Aorta (tissue), 5 donors: ENCODE measurements at regions not wholly inside any gene's neighbourhood (a gene's known extent, or its start where the extent isn't known, plus 50 kb on each side); places are given as distances from the start of the nearest gene placed in this dataset.

Source experiments
- ATAC-seq: fragments of 200-7000 bp; cut with Tn5 transposase; one replicate; pipeline ENCODE4 v1.9.1; 2022; ENCODE audit warnings: moderate library complexity; ENCODE audit not compliant: low FRiP score
- DNase-seq, 2 donors: peaks; one replicate each; pipeline ENCODE4 v3.0.0-alpha.2; 2020
- H3K27ac ChIP-seq, 2 donors: one replicate each; pipeline ENCODE4 v1.5.1; 2013; ENCODE audit warnings: low read length in 2 of 2, mild to moderate bottlenecking in 2 of 2, moderate library complexity in 2 of 2, control low read depth in 1 of 2, inconsistent platforms in 1 of 2, low read depth in 1 of 2
- H3K27me3 ChIP-seq, 2 donors: one replicate each; pipeline ENCODE4 v1.6.1; 2013; ENCODE audit warnings: control low read depth in 1 of 2, low read length in 1 of 2, mild to moderate bottlenecking in 1 of 2, moderate library complexity in 1 of 2; ENCODE audit not compliant: insufficient read depth in 2 of 2, control insufficient read depth in 1 of 2
- H3K36me3 ChIP-seq, 2 donors: one replicate each; pipeline ENCODE4 v1.6.1; 2013; ENCODE audit warnings: control low read depth in 1 of 2, low read length in 1 of 2, mild to moderate bottlenecking in 1 of 2; ENCODE audit not compliant: insufficient read depth in 2 of 2, control insufficient read depth in 1 of 2
- H3K4me1 ChIP-seq, 2 donors: one replicate each; pipeline ENCODE4 v1.6.1; 2013; ENCODE audit warnings: low read length in 2 of 2, control low read depth in 1 of 2, mild to moderate bottlenecking in 1 of 2, moderate library complexity in 1 of 2; ENCODE audit not compliant: insufficient read depth in 2 of 2, control insufficient read depth in 1 of 2
- H3K4me3 ChIP-seq, 2 donors: one replicate each; pipeline ENCODE4 v1.5.1; 2013; ENCODE audit warnings: low read length in 2 of 2, control low read depth in 1 of 2, mild to moderate bottlenecking in 1 of 2
- H3K9me3 ChIP-seq: one replicate; pipeline ENCODE4 v1.6.1; 2013; ENCODE audit warnings: mild to moderate bottlenecking, low read length; ENCODE audit not compliant: control insufficient read depth
- WGBS, 2 donors: extraction: QIAGEN DNeasy Blood & Tissue Kit; methylation state at CpG; one replicate each; pipeline ENCODE4 v1.1.7; 2013; 5-methylcytosine and 5-hydroxymethylcytosine counted together
- intact Hi-C, 2 donors: fragments of 100-400 bp; cut with DNase I; formaldehyde crosslinking; loops; one replicate each; pipeline versions ENCODE4 v1.14.2 to v1.15.0; 2022
- donor health status: healthy with polysubstance abuse.
- donor health status: Bipolar disorder and iron deficiency.
- donor health status: DM: no; HTN: no; CAD: no.
- donor health status: DM: no; HTN: no; CAD: no.
- donor health status: DM: yes; HTN: yes; CAD: no.

DNA sequence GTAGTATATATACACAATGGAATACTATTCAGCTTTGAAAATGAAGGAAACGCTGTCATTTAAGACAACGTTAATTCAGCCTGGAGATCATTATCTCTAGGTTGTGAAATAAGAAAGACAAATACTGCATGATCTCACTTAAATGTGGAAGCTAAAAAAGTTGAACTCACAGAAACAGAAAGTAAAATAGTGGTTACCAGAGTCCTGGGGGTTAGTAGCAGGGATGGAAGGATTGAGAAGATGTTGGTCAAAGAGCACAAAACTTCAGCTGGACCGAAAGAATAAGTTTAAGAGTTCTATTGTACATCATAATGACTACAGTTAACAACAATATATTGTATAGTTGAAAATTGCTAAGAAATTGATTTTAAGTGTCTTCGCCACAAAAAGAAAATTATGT, 670.3 kb downstream of the NR4A2 start:
- Histone ChIP-seq H3K4me3 (no peak overlapping the region), H3K27me3 (no peaks in the 10 kb centered on the region), H3K27ac (no peak overlapping the region), H3K9me3 (no peaks in the 10 kb centered on the region), H3K36me3 (no peaks in the 10 kb centered on the region), H3K4me1 (no peaks in the 10 kb centered on the region)
- intact Hi-C loops = no loop called here
- ATAC-seq (no peak), DNase-seq (no peak)
- 88 to 92% methylated on average over 4 of the region's 4 CpGs for WGBS, 2 donors

DNA sequence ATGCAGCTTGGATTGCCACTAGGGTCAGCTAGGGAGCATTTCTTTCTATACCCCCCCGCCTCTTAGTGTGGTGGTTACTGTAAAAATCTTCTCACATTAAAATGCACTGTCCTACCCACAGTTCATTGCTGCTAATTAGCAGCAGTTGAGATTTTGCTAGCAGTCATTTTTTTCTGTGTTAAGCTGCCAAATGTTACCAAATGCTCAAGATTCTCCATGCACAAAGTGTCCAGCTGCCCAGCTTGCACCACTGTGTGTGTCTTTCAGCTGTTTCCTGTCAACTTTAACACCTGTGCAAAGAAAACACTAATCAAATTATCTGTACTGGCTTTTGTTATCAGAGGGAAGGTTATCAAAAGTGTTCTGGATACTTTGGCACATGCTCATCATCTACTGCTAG, 679.3 kb downstream of the NR4A2 start:
- Histone ChIP-seq H3K9me3 (no peaks in the 10 kb centered on the region), H3K36me3 (no peaks in the 10 kb centered on the region), H3K27me3 (no peaks in the 10 kb centered on the region), H3K4me3 (no peak overlapping the region), H3K27ac (no peak overlapping the region), H3K4me1 (no peaks in the 10 kb centered on the region)
- ATAC-seq (no peak), DNase-seq (no peak)
- whole genome bisulfite sequencing, 2 donors = 73 to 77% methylated on average over 1 of the region's 1 CpG
- intact Hi-C loops = no loop called here

DNA sequence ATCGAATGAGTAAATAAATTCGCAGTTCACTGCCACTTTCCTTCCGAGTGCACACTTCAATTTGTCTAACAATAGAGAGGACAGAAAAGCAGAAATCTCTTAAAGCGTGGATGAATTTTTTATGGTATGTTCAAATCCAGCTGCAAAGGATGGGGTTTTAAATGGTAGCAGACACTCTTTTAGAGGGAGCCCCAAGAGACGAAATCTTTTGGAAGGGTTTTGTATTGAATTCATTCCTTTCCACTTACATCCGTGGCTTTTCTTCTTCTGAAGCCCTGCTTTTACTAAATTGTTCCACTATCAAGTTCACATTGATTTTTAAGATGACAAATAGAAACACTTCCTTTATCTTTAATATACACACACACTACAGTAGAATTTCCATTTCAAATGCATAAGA, 680.7 kb downstream of the NR4A2 start:
- Histone ChIP-seq H3K27me3 (no peaks in the 10 kb centered on the region), H3K4me3 (no peak overlapping the region), H3K4me1 (no peaks in the 10 kb centered on the region), H3K9me3 (no peaks in the 10 kb centered on the region), H3K36me3 (no peaks in the 10 kb centered on the region), H3K27ac (no peak overlapping the region)
- DNase-seq = no peak
- intact Hi-C loops = no loop called here
- 69 to 80% methylated on average over 6 of the region's 6 CpGs for WGBS, 2 donors
- no peak for ATAC-seq

DNA sequence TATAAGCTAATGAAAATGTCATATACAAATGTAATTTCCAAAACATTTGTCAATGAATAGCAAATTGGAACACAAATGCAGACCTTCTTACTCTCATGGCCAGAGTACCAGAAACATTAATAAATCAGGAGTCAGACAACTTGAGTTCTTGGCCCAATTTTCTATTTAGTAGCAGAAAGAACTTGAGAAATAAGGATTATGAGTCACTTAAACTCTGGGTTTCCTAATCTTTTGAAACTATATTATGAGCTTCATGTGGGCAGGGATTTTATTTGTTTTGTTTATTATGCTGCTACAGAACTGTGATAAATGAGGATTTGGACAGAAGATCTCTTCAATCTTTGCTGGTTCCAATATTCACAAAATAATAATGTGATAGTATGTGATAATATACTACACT, 686.7 kb downstream of the NR4A2 start:
- H3K4me1 ChIP-seq = no peaks in the 10 kb centered on the region
- no peaks in the 10 kb centered on the region for H3K27me3 ChIP-seq
- ATAC-seq (no peak), DNase-seq (no peak)
- H3K36me3 ChIP-seq = no peaks in the 10 kb centered on the region
- H3K9me3 ChIP-seq = no peaks in the 10 kb centered on the region
- intact Hi-C loops = no loop called here
- H3K27ac ChIP-seq = no peak overlapping the region
- no peak overlapping the region for H3K4me3 ChIP-seq

DNA sequence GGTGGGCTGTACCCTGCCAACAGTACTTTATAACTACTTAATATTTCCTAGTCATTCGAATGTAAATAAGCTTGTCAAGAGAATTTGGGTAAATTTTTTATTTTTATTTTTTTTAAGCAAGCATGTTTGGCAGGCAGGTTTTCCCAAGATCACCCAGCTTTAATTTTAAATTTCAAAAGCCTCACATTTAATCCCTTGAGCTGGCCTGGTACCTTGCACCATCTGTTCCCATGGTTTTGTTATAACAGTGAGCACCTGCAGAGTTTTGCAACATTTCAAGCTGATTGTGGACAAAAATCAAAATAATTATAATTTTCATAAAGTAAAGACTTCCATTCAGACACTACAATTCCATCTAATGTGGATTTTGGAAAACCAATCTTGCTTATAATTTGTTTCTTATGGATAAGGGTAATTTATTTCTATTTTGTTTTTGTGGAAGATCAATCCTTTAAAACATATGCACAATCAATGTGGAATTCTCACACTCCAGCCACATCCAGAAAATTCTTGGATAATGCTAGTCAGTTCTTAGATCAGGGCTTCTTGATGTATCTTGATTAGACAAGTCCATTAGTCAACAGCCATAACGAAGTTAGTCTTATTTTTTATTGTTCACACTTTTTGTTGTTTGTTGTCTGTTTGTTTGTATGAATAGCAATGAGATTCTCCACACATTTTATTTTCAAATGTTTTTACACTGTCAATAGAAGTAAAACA, 689.3 kb downstream of the NR4A2 start:
- ATAC-seq (no peak), DNase-seq (no peak)
- intact Hi-C loops = no loop called here

DNA sequence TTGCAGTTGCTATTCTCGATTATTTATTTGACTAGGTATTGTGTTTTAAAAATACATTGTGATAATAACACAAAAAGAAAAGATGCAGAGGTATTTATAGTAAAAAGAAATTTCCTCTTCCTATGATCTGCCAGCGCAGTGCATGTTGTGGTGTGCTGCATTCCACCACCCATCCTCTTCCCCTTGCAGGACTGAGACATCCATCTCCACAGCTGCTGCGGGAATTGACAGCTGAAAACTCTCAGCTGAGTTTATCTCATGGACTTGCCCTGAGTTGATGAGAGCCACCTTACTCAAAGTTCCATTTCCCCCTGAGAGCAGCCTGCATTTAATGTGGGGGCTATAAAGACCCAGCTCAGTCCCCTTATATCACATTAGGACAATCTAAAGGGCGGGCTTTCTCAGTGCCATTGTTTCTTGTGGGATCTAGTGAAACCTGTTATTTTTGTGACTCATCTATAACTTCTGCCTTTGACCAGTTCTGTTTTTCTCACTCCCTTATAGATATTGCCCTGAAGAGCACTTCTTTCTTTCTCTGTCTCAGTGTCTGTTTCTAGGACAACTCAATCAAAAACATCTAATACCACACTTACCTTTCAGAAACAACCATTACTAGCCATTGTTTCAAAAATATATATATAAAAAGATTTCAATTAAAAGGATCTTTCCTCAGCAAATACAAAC, 698.5 kb downstream of the NR4A2 start:
- Histone ChIP-seq H3K27ac (no peak overlapping the region), H3K4me1 (no peaks in the 10 kb centered on the region), H3K27me3 (no peaks in the 10 kb centered on the region), H3K36me3 (no peaks in the 10 kb centered on the region), H3K9me3 (no peaks in the 10 kb centered on the region), H3K4me3 (no peak overlapping the region)
- intact Hi-C loops = no loop called here
- ATAC-seq (no peak), DNase-seq (no peak)
- WGBS, 2 donors = 54 to 59% methylated on average over 4 of the region's 4 CpGs

More for the DNA sequence above, 689.3 kb downstream of the NR4A2 start:
- Histone ChIP-seq H3K27me3 (no peaks in the 10 kb centered on the region), H3K36me3 (no peaks in the 10 kb centered on the region), H3K4me1 (no peaks in the 10 kb centered on the region), H3K27ac (no peak overlapping the region), H3K9me3 (no peaks in the 10 kb centered on the region), H3K4me3 (no peak overlapping the region)
- 66 to 67% methylated on average over 2 of the region's 2 CpGs for WGBS, 2 donors

DNA sequence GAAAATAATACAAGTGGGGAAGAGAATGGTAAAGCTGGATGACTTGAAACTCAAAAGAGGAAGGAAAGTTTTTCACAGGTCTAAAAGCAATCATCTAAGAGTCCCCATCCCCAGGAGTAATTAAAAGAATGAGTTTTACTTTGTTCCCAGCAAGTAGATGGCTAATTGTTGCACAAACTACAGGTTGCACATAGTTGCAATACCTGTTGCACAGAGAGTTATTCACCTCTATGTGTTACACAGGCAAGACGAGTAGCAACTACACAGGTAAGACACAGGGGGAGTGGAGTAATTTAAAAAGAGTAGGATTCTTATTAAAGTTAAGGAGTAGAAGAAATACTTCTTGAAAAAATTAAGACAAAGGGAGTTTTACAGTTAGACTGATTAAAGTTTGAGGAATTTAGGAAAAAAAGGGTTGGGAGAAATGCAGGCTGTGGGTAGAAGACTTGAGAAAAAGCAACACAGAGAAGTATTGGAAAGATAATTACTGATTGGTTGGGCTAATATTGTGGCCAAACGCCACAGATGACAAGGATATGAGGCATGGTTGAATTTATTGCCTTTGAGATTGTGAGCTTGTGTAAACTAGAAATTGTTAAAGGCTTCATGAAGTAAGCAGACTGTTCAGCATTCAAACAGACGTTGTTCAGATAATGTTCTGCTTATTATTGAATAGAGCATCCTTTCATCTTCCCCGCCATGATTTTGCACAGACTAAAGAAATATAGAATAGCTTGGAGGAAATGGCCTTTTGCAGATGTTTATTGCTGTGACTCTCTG, 699.3 kb downstream of the NR4A2 start:
- intact Hi-C loops = no loop called here
- Histone ChIP-seq H3K4me1 (no peaks in the 10 kb centered on the region), H3K36me3 (no peaks in the 10 kb centered on the region), H3K9me3 (no peaks in the 10 kb centered on the region), H3K4me3 (no peak overlapping the region), H3K27me3 (no peaks in the 10 kb centered on the region), H3K27ac (no peak overlapping the region)
- 53 to 55% methylated on average over 4 of the region's 4 CpGs for WGBS, 2 donors
- ATAC-seq = no peak
- no peak for DNase-seq

DNA sequence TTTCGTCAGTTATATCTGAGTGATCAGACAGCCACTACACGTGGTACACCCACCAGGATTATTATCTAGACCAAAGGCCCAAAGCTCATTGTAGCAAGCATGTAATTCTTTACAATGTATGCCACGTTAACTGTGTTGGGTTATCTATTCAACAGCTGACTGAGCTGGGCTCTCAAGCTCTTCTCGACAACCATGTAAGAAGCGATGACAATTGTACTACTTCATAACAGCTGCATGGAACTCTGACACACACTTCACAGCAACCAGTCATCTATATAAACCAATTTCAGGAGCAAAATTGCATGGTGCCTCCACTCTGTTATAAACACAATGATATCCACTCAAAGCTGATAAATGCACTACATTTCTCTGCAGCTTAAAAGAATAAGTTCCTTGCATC, 701.8 kb downstream of the NR4A2 start:
- WGBS, 2 donors = 49% methylated on average over 5 of the region's 5 CpGs
- H3K4me3 ChIP-seq = no peak overlapping the region

DNA sequence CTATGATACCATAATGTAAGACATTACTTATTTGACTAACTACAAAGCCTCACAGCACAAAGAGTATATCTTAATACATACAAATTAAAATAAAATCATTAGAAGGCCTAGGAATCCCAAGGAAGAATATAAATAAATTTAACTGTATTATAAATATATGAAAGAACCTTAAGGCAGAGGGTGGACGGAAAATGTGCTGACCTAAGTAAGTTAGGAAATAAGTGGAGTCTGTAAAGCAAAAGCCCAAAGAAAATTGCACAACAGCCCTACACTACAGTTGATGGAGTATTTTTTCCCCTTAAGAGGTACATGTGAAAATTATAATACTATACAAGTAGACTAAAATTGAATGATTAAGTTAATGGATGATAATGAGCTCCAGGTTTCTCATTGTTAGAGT, 710.1 kb downstream of the NR4A2 start:
- 0 to 29% methylated on average over 1 of the region's 1 CpG for WGBS, 2 donors
- H3K27me3 ChIP-seq = no peaks in the 10 kb centered on the region

More for the DNA sequence above, 701.8 kb downstream of the NR4A2 start:
- ATAC-seq (no peak), DNase-seq (no peak)
- Histone ChIP-seq H3K9me3 (no peaks in the 10 kb centered on the region), H3K4me1 (no peaks in the 10 kb centered on the region), H3K36me3 (no peaks in the 10 kb centered on the region), H3K27ac (no peak overlapping the region), H3K27me3 (no peaks in the 10 kb centered on the region)
- intact Hi-C loops = no loop called here

More for the DNA sequence above, 710.1 kb downstream of the NR4A2 start:
- Histone ChIP-seq H3K36me3 (no peaks in the 10 kb centered on the region), H3K4me3 (no peak overlapping the region), H3K27ac (no peak overlapping the region), H3K9me3 (no peaks in the 10 kb centered on the region), H3K4me1 (no peaks in the 10 kb centered on the region)
- ATAC-seq (no peak), DNase-seq (no peak)
- intact Hi-C loops = no loop called here
